ENCODE measurements at regions not wholly inside any gene's neighbourhood (a gene's known extent, or its start where the extent isn't known, plus 50 kb on each side); places are given as distances from the start of the nearest gene placed in this dataset.

DNA sequence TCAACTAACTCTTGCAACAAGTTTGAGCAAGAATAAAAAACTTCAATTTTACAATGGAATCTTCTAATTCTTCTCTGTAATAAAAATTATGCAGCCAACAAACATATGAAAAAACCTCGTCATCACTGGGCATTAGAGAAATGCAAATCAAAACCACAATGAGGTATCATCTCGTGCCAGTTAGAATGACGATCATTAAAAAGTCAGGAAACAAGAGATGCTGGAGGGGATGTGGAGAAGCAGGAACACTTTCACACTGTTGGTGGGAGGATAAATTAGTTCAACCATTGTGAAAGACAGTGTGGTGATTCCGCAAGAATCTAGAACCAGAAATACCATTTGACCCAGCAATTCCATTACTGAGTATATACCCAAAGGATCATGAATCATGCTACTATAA lies 327.5 kb upstream of the LYPLAL1 start:
- H3K4me1 Mint-ChIP-seq = no peaks in the 10 kb centered on the region
- no peaks in the 10 kb centered on the region for H3K27me3 Mint-ChIP-seq
- H3K27ac Mint-ChIP-seq = no peak overlapping the region
- H3K9me3 Mint-ChIP-seq = peaks cover 2% of the 10 kb centered on the region
- H3K36me3 Mint-ChIP-seq (ENCODE audit: low read depth) = no peaks in the 10 kb centered on the region
- DNase-seq = no peak
- H3K4me3 Mint-ChIP-seq = no peak overlapping the region
- ChIA-PET POLR2A (no interaction called here), CTCF (no interaction called here)

DNA sequence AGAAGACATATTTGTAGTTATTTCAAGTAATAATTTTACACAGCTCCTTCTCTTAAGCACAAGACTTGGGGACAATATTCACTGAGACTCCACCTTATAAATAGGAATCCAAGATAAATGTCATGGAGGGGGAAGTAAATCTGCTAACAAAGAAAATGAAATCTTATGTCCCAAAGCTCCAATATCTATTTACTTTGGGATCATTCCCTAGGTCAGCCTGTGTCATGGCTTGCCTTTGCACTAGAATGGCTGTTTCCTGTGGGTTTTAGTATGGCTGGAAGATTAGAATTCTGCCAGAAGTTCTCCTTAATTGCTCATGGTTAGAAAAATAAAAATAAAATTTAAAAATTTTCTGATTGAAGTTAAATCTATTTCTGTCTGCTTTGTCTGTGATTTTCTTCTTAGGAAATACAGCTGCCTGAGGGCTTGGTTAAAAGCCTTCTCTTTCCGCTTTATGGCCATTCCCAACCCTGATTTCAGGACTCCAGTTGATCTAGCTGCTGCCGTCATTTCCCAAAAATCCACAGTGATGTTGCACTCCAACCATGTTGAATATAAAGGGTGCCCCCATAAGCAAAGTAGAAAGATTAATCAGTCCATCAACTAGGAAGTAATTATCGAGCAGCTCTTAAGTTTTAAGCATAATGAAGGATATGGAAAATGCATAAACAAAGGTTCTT lies 326.4 kb upstream of the LYPLAL1 start:
- Mint-ChIP-seq H3K4me1 (no peaks in the 10 kb centered on the region), H3K27ac (no peak overlapping the region), H3K4me3 (no peak overlapping the region), H3K27me3 (no peaks in the 10 kb centered on the region), H3K9me3 (peaks cover 2% of the 10 kb centered on the region), H3K36me3 (ENCODE audit: low read depth) (no peaks in the 10 kb centered on the region)
- no peak for DNase-seq
- ChIA-PET CTCF (no interaction called here), POLR2A (no interaction called here)

DNA sequence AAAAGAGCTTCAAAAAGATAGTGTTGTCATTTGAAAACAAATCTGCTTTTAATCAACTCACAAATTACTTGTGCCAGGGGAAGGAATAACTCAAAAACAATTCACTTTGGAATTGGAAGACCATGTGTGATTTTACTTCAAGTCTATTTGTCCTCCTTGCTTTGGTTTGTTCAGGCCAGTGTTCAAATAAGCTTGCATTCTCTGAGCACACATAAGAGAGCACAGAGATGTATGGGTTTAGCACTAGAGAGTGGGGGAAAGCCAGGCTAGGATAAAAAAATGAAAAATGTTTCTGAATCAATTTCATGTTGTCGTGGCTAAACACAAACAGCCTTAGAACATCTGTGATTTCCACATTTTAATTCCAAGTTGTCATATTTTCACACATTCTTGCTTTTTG lies 325.7 kb upstream of the LYPLAL1 start:
- Mint-ChIP-seq H3K36me3 (ENCODE audit: low read depth) (no peaks in the 10 kb centered on the region), H3K4me3 (no peak overlapping the region), H3K27me3 (no peaks in the 10 kb centered on the region), H3K27ac (no peak overlapping the region), H3K4me1 (no peaks in the 10 kb centered on the region), H3K9me3 (peaks cover 2% of the 10 kb centered on the region)
- CTCF ChIA-PET = no interaction called here
- POLR2A ChIA-PET = no interaction called here
- DNase-seq = no peak

DNA sequence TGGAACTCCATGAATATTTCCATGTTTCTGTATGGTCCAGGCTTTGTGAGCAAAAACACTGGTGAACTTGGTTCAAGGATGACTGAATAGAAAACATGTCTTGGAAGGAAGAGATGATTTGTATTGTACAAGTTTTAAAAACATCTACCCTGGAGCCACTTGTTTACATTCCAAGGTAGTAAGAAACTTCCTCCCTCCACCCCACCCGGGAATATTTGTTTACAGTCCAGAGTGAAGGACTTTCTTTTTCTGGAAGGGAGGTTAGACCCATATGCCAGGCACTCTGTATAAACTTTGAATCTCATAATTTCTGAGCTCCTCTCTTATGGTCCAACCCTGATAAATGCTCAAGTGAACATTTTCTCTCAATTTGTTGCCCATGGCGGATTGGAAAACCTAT lies 323.3 kb upstream of the LYPLAL1 start:
- Mint-ChIP-seq H3K4me3 (no peak overlapping the region), H3K9me3 (no peaks in the 10 kb centered on the region), H3K27ac (no peak overlapping the region), H3K4me1 (no peaks in the 10 kb centered on the region), H3K36me3 (ENCODE audit: low read depth) (no peaks in the 10 kb centered on the region), H3K27me3 (no peaks in the 10 kb centered on the region)
- no peak for DNase-seq
- CTCF ChIA-PET = no interaction called here
- POLR2A ChIA-PET = no interaction called here

DNA sequence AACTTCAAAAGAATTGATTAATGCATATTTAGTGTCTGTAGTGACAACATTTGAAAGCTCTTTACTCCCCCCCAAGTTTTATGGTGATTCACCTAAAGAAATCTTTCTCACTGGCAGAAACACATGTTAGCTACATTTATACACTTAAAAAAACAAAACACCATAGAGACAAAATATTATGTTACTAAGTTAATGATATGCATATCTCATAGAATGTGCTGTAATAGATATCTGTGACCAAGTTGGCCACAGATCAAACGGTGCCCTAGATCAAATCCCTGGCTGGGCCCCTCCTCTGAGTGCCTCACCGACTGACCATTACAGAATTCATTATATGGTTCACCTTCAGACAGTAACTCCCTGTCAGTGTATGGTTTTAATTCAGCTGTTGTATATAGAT lies 322.1 kb upstream of the LYPLAL1 start:
- Mint-ChIP-seq H3K9me3 (no peaks in the 10 kb centered on the region), H3K4me3 (no peak overlapping the region), H3K36me3 (ENCODE audit: low read depth) (no peaks in the 10 kb centered on the region), H3K4me1 (no peaks in the 10 kb centered on the region), H3K27me3 (no peaks in the 10 kb centered on the region), H3K27ac (no peak overlapping the region)
- POLR2A ChIA-PET = no interaction called here
- no peak for DNase-seq
- CTCF ChIA-PET = no interaction called here

DNA sequence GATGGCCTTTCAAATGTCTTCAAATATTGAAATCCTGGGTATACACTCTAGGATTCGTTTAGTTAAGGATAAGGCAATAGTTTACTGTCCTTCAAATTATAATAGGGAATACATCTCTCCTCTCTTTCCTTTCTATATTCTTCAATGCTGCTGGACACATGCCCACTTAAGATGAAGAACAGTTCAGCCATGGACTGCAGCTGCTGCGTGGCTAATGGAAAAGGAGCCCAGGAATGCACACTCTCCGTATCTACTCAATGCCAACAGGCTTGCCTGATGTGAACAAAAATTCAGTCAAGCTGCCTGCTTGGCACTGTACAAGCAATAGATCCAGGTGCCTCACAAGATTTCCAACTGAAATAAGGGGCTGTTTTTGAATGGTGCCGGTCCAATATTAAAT lies 321.2 kb upstream of the LYPLAL1 start:
- Mint-ChIP-seq H3K4me3 (no peak overlapping the region), H3K27me3 (no peaks in the 10 kb centered on the region), H3K27ac (no peak overlapping the region), H3K4me1 (no peaks in the 10 kb centered on the region), H3K9me3 (no peaks in the 10 kb centered on the region), H3K36me3 (ENCODE audit: low read depth) (no peaks in the 10 kb centered on the region)
- ChIA-PET POLR2A (no interaction called here), CTCF (no interaction called here)
- no peak for DNase-seq

DNA sequence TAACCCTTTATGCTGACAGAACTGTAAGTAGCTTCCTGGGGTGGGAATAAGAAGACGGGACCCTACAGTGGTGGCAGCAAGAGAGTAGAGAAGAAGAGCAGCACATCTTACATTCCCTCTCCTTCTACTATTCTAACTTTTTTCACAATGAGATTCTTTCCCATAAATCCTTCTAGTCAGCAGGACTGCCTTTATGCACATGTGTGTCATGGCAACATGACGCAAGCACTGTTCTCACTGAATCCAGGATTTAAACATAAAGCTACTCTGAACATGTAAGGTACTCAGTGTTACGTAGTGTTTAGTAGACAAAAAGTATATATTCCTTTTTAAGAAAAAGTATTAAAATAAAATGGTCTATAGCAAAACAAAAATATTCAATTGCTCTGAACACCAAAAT lies 309.7 kb upstream of the LYPLAL1 start:
- Mint-ChIP-seq H3K4me1 (no peaks in the 10 kb centered on the region), H3K27me3 (no peaks in the 10 kb centered on the region), H3K9me3 (no peaks in the 10 kb centered on the region), H3K4me3 (no peak overlapping the region), H3K36me3 (ENCODE audit: low read depth) (no peaks in the 10 kb centered on the region), H3K27ac (no peak overlapping the region)
- CTCF ChIA-PET = no interaction called here
- DNase-seq = no peak
- POLR2A ChIA-PET = no interaction called here

DNA sequence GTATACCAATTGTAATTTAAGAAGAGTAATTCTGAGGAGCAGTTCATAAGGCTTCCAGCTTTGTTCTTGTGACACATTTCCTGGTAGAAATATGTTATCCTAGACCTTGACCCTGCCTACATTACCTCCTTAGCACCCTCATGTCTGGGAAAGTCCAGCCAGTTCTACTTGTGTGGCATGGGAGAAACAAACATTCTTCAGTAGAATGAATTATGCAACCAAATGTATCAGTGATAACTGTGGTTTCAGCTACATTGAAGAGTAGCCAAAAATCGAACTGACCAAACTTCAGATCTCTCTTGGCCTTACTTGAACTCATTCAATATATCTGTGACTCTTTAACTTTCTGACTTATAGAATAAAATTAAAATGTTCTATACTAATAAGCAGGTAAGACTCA lies 308.1 kb upstream of the LYPLAL1 start:
- no peak overlapping the region for H3K4me3 Mint-ChIP-seq
- no peaks in the 10 kb centered on the region for H3K27me3 Mint-ChIP-seq
- ChIA-PET POLR2A (no interaction called here), CTCF (no interaction called here)
- H3K36me3 Mint-ChIP-seq (ENCODE audit: low read depth) = no peaks in the 10 kb centered on the region
- H3K4me1 Mint-ChIP-seq = no peaks in the 10 kb centered on the region
- no peak for DNase-seq
- H3K9me3 Mint-ChIP-seq = no peaks in the 10 kb centered on the region
- H3K27ac Mint-ChIP-seq = no peak overlapping the region

DNA sequence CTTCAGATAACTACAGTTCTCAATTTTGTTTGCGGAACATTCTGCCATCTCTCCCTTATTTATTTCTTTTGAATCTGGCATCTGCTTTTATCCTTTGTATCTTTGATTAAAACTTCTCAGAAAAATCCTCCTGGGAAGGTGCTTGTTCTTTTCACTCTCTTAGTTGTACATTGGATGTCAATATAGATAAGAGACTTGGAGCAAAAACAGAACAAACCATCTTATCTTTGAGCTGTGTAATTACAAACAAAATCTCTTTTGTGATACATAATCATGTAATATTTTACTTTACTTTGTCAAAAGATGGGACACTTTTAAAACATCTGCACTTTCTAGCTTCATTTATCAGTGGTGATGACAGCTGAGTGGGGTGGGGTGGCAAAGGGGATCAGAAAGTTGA lies 307.2 kb upstream of the LYPLAL1 start:
- Mint-ChIP-seq H3K27ac (no peak overlapping the region), H3K36me3 (ENCODE audit: low read depth) (no peaks in the 10 kb centered on the region), H3K27me3 (no peaks in the 10 kb centered on the region), H3K9me3 (no peaks in the 10 kb centered on the region), H3K4me3 (no peak overlapping the region), H3K4me1 (no peaks in the 10 kb centered on the region)
- DNase-seq = no peak
- ChIA-PET POLR2A (no interaction called here), CTCF (no interaction called here)

DNA sequence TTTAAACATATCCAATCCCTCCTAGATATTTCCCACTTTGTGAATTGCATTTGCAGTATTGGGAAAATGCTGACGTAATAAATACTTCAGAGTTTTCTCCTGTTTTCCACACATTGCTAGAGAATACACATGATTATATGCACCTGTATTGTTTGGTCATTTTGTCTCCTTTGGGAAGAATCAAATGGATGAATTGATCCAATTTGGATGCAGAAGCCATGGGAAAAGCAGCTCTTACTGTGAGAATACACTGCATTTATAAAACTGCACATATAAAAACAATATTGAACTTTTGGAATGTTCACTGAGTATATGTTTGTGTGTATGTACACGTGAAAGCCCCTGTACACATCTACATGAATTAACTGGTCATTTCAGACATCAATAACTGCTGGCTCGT lies 306.6 kb upstream of the LYPLAL1 start:
- Mint-ChIP-seq H3K36me3 (ENCODE audit: low read depth) (no peaks in the 10 kb centered on the region), H3K4me3 (no peak overlapping the region), H3K9me3 (no peaks in the 10 kb centered on the region), H3K27ac (no peak overlapping the region), H3K4me1 (no peaks in the 10 kb centered on the region), H3K27me3 (no peaks in the 10 kb centered on the region)
- no peak for DNase-seq
- POLR2A ChIA-PET = no interaction called here
- CTCF ChIA-PET = no interaction called here

DNA sequence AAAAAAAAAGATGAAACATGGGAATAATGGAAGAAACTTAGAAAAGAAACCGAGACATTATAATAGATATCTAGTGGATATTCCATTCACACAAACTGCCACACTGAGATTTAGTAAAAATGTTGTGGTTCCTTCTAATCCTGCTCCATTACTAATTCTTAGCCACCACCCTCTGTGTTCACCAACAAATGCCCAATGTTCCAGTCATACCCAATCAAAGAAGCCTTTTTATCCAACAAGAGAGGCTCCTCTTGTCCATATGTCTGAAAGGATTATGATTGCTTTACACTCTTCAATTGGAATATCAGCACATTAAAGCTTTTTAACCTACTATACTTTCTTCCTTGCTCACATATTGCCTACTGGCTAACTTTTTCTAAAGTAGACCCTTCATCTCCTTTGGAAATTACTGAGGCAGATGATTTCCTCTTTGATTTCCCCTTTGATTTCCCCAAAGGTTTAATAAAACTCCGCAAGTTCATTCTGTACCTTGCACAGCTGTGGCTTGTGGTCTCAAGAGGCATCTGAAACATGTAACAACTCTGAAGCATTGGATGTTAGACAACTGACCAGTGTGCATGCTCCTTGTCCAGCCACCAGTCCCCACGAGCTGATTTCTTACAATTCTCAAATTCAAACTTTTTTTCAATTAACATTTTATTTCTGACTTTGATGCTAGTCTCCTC lies 305.6 kb upstream of the LYPLAL1 start:
- Mint-ChIP-seq H3K27ac (no peak overlapping the region), H3K27me3 (no peaks in the 10 kb centered on the region), H3K9me3 (no peaks in the 10 kb centered on the region), H3K4me3 (no peak overlapping the region), H3K4me1 (no peaks in the 10 kb centered on the region), H3K36me3 (ENCODE audit: low read depth) (no peaks in the 10 kb centered on the region)
- ChIA-PET POLR2A (no interaction called here), CTCF (no interaction called here)
- no peak for DNase-seq

DNA sequence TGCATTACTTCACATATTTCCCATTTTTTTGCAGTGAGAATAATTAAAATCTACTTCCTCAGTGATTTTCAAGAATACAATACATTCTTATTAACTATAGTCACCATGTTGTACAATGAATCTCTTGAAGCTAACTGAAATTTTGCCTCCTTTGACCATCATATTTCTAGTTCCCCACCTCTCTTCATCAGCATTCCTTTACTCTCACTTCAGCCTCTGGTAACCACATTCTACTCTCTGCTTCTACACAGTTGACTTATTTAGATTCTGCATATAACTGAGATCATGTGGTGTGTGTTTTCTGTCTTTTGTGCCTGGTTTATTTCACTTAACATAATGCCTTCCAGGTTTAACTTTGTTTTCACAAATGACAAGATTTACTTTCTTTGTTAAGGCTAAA lies 304.4 kb upstream of the LYPLAL1 start:
- DNase-seq = no peak
- Mint-ChIP-seq H3K4me3 (no peak overlapping the region), H3K27me3 (no peaks in the 10 kb centered on the region), H3K9me3 (no peaks in the 10 kb centered on the region), H3K4me1 (peaks cover under 1% of the 10 kb centered on the region), H3K36me3 (ENCODE audit: low read depth) (no peaks in the 10 kb centered on the region), H3K27ac (no peak overlapping the region)
- POLR2A ChIA-PET = no interaction called here
- CTCF ChIA-PET = no interaction called here

DNA sequence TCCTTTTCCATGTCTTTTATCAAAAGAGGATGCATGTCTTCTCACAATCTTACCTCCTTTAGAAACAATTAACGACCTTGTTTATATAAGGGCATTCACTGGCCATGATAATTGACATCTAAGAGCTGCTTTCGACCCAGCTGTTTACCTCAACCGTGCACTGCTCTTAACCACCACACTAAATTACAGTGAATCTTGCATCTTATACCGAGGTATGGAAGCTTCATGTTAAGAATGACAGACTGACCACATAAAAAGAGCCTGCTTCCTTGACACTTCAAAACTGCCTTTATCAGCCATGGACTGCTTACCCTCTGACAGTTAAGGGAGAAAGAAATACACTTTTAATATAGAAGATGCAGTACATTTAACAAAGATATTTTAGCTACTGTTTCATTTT lies 301.7 kb upstream of the LYPLAL1 start:
- CTCF ChIA-PET = no interaction called here
- no peak for DNase-seq

DNA sequence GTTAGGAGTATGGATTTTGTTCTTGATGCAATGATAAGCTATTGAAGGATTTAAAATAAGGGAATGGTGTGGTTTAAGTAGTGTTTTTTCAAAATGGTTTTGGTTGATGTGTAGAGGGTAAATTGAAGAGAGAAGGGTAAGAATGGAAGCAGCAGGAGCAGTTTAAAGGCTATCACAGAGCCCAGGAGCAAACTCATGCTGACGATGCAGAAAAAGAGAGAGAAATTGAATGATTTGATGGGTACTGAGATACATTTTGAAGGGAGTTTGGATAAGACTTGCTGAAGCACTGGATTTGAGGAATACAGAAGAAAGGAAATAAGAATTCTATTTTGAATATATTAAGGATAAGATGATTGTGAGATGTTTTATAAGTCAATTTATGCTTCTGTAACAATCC lies 300.8 kb upstream of the LYPLAL1 start:
- H3K27me3 Mint-ChIP-seq = no peaks in the 10 kb centered on the region
- H3K36me3 Mint-ChIP-seq (ENCODE audit: low read depth) = no peaks in the 10 kb centered on the region
- ChIA-PET POLR2A (no interaction called here), CTCF (no interaction called here)
- no peaks in the 10 kb centered on the region for H3K9me3 Mint-ChIP-seq
- peaks cover 1% of the 10 kb centered on the region for H3K4me1 Mint-ChIP-seq
- no peak overlapping the region for H3K27ac Mint-ChIP-seq
- H3K4me3 Mint-ChIP-seq = no peak overlapping the region
- DNase-seq = no peak

More for the DNA sequence above, 301.7 kb upstream of the LYPLAL1 start:
- Mint-ChIP-seq H3K27me3 (no peaks in the 10 kb centered on the region), H3K4me3 (no peak overlapping the region), H3K36me3 (ENCODE audit: low read depth) (no peaks in the 10 kb centered on the region), H3K27ac (no peak overlapping the region), H3K4me1 (peaks cover 1% of the 10 kb centered on the region), H3K9me3 (no peaks in the 10 kb centered on the region)
- POLR2A ChIA-PET = no interaction called here
